H1 (cell line): ENCODE measurements at regions not wholly inside any gene's neighbourhood (a gene's known extent, or its start where the extent isn't known, plus 50 kb on each side); places are given as distances from the start of the nearest gene placed in this dataset.
"Not testable (repeated sequence)": the region's sequence is repeated elsewhere in the genome, so short reads cannot be mapped to it uniquely, and the experiment has no call there.

ENCODE experiments used
- CTCF ChIA-PET: fragments of 300-600 bp; sonication (Branson Sonifier 250); formaldehyde crosslinking; loops from one replicate; lab custom pipeline; 2021; ENCODE audit not compliant: partially characterized antibody; lab: Charles Lee
- POLR2A ChIA-PET: fragments of 300-600 bp; sonication (Branson Sonifier 250); formaldehyde crosslinking; loops from one replicate; lab custom pipeline; 2021; ENCODE audit warnings: inconsistent platforms; ENCODE audit not compliant: partially characterized antibody; lab: Charles Lee
- DNase-seq, 2 experiments: peaks; one replicate each; pipeline versions ENCODE4 v3.0.0 to v3.0.0-alpha.2; 2010 to 2022; ENCODE audit warnings: low spot score in 2 of 2, low read depth in 1 of 2, mixed read lengths in 1 of 2
- FAIRE-seq: peaks from 2 replicates; lab custom pipeline; 2011; peaks lifted over from hg19 to GRCh38; lab: Jason Lieb, UNC
- H2AFZ ChIP-seq: 2 replicates; pipeline ENCODE4 v1.8.1; 2012; ENCODE audit warnings: low read length, inconsistent platforms
- H2AK5ac ChIP-seq: 2 replicates; pipeline ENCODE4 v1.6.1; 2013; ENCODE audit warnings: low read depth, low read length
- H2BK120ac ChIP-seq: replicated peaks from 2 replicates; pipeline ENCODE3; 2013; ENCODE audit warnings: low read depth, low read length, inconsistent platforms
- H2BK12ac ChIP-seq: 2 replicates; pipeline ENCODE4 v1.6.1; 2013; ENCODE audit warnings: low read depth, low read length
- H2BK15ac ChIP-seq: 2 replicates; pipeline ENCODE4 v1.6.1; 2013; ENCODE audit warnings: low read length
- H2BK20ac ChIP-seq: 2 replicates; pipeline ENCODE4 v1.6.1; 2013; ENCODE audit warnings: low read length
- H2BK5ac ChIP-seq: 2 replicates; pipeline ENCODE4 v1.6.1; 2013; ENCODE audit warnings: low read depth, low read length
- H3K14ac ChIP-seq: 2 replicates; pipeline ENCODE4 v1.6.1; 2013; ENCODE audit warnings: inconsistent platforms; ENCODE audit not compliant: insufficient read length
- H3K18ac ChIP-seq: 2 replicates; pipeline ENCODE4 v1.6.1; 2013; ENCODE audit warnings: low read length; ENCODE audit errors: extremely low read depth
- H3K23ac ChIP-seq: 2 replicates; pipeline ENCODE4 v1.6.1; 2013; ENCODE audit warnings: inconsistent platforms; ENCODE audit not compliant: insufficient read length
- H3K23me2 ChIP-seq: 2 replicates; pipeline ENCODE4 v1.6.1; 2013; ENCODE audit warnings: low read depth, low read length
- H3K27ac ChIP-seq: 2 replicates; pipeline ENCODE4 v1.6.1; 2011; ENCODE audit warnings: low read depth, low read length, inconsistent platforms
- H3K27me3 ChIP-seq, 4 experiments: replicated peaks in 1 of 4; 1 replicate in 1 of 4; 2 replicates in 3 of 4; pipeline versions ENCODE4 v1.6.1 to v1.8.1; 2011 to 2013; ENCODE audit warnings: low read length in 3 of 4, mild to moderate bottlenecking in 3 of 4, inconsistent platforms in 2 of 4, mixed read lengths in 2 of 4, moderate library complexity in 1 of 4; ENCODE audit not compliant: control insufficient read depth in 3 of 4, insufficient read depth in 3 of 4; ENCODE audit errors: extremely low read depth in 1 of 4
- H3K36me3 ChIP-seq, 4 experiments: 2 replicates each; pipeline versions ENCODE4 v1.6.1 to v1.8.1; 2011 to 2013; ENCODE audit warnings: mild to moderate bottlenecking in 4 of 4, low read length in 3 of 4, moderate library complexity in 2 of 4, control low read depth in 1 of 4, inconsistent platforms in 1 of 4; ENCODE audit not compliant: insufficient read depth in 4 of 4, control insufficient read depth in 2 of 4
- H3K4ac ChIP-seq: replicated peaks from 2 replicates; pipeline ENCODE3; 2013; ENCODE audit warnings: low read length, low read depth, mixed read lengths, inconsistent platforms; ENCODE audit not compliant: insufficient read length
- H3K4me1 ChIP-seq, 4 experiments: replicated peaks in 1 of 4; 1 replicate in 1 of 4; 2 replicates in 3 of 4; pipeline versions ENCODE4 v1.6.1 to v1.8.1; 2011 to 2013; ENCODE audit warnings: low read length in 3 of 4, inconsistent platforms in 2 of 4, mixed read lengths in 1 of 4; ENCODE audit not compliant: insufficient read depth in 4 of 4, control insufficient read depth in 3 of 4
- H3K4me2 ChIP-seq, 2 experiments: 2 replicates each; pipeline versions ENCODE4 v1.6.1 to v1.8.1; 2011 to 2013; ENCODE audit warnings: low read depth in 2 of 2, low read length in 2 of 2, control low read depth in 1 of 2, inconsistent platforms in 1 of 2, mild to moderate bottlenecking in 1 of 2; ENCODE audit not compliant: insufficient read depth in 1 of 2
- H3K4me3 ChIP-seq, 4 experiments: fragments of 200-600, 300-600 bp in 1 of 4; sonication (generic), shearing (Covaris generic), sonication (Bioruptor Twin) in 1 of 4; 2 replicates each; pipeline versions ENCODE4 v1.5.1 to v1.8.1; 2011 to 2016; ENCODE audit warnings: low read length in 4 of 4, low read depth in 3 of 4, control low read depth in 2 of 4, inconsistent platforms in 2 of 4, mild to moderate bottlenecking in 2 of 4, mixed read lengths in 1 of 4, moderate library complexity in 1 of 4; ENCODE audit not compliant: insufficient read depth in 2 of 4; ENCODE audit errors: extremely low read depth in 1 of 4
- H3K56ac ChIP-seq: replicated peaks from 2 replicates; pipeline ENCODE3; 2013; ENCODE audit warnings: low read depth, mild to moderate bottlenecking, mixed read lengths, low read length, inconsistent platforms; ENCODE audit not compliant: insufficient read length
- H3K79me1 ChIP-seq: 2 replicates; pipeline ENCODE4 v1.6.1; 2013; ENCODE audit warnings: low read depth, low read length, control low read depth
- H3K79me2 ChIP-seq, 2 experiments: 2 replicates each; pipeline versions ENCODE4 v1.6.1 to v1.8.1; 2012 to 2013; ENCODE audit warnings: low read length in 2 of 2, mild to moderate bottlenecking in 2 of 2, inconsistent platforms in 1 of 2; ENCODE audit not compliant: insufficient read depth in 2 of 2, control insufficient read depth in 1 of 2
- H3K9ac ChIP-seq, 4 experiments: replicated peaks in 1 of 4; 1 replicate in 1 of 4; 2 replicates in 3 of 4; pipeline versions ENCODE4 v1.6.1 to v1.8.1; 2011 to 2013; ENCODE audit warnings: low read depth in 3 of 4, low read length in 3 of 4, control low read depth in 2 of 4, mild to moderate bottlenecking in 2 of 4, moderate library complexity in 2 of 4, inconsistent platforms in 1 of 4; ENCODE audit errors: extremely low read depth in 1 of 4
- H3K9me3 ChIP-seq, 2 experiments: 2 replicates each; pipeline versions ENCODE4 v1.6.1 to v1.8.1; 2012 to 2013; ENCODE audit warnings: mild to moderate bottlenecking in 2 of 2, moderate library complexity in 2 of 2, control low read depth in 1 of 2, inconsistent platforms in 1 of 2, low read depth in 1 of 2, low read length in 1 of 2, mixed read lengths in 1 of 2; ENCODE audit not compliant: insufficient read depth in 2 of 2
- H4K20me1 ChIP-seq, 2 experiments: replicated peaks in 1 of 2; 2 replicates each; pipeline versions ENCODE3 to v1.8.1; 2011 to 2013; ENCODE audit warnings: inconsistent platforms in 2 of 2, low read length in 2 of 2, mild to moderate bottlenecking in 1 of 2; ENCODE audit not compliant: insufficient read depth in 2 of 2, control insufficient read depth in 1 of 2
- H4K5ac ChIP-seq: 2 replicates; pipeline ENCODE4 v1.6.1; 2013; ENCODE audit warnings: low read length, low read depth, mixed read lengths, inconsistent platforms; ENCODE audit not compliant: insufficient read length
- H4K8ac ChIP-seq: 2 replicates; pipeline ENCODE4 v1.8.0; 2013; ENCODE audit warnings: mild to moderate bottlenecking, moderate library complexity, low read length, inconsistent platforms; ENCODE audit not compliant: insufficient read depth; ENCODE audit errors: extremely low read depth
- H4K91ac ChIP-seq: replicated peaks from 2 replicates; pipeline ENCODE3; 2013; ENCODE audit warnings: low read length, mixed read lengths, inconsistent platforms; ENCODE audit not compliant: insufficient read length
- POU5F1 ChIP-seq: IDR thresholded peaks from 2 replicates; pipeline ENCODE4 v1.6.1; 2011; ENCODE audit warnings: low read depth, mild to moderate bottlenecking, low read length, moderate library complexity
- RAD21 ChIP-seq, 2 experiments: IDR thresholded peaks in 1 of 2; conservative IDR thresholded peaks in 1 of 2; 2 replicates each; pipeline ENCODE4 v1.6.1; 2011; ENCODE audit warnings: low read depth in 2 of 2, low read length in 2 of 2, improper control_type of control experiment in 1 of 2, inconsistent platforms in 1 of 2, mild to moderate bottlenecking in 1 of 2, moderate library complexity in 1 of 2
- WGBS, 2 experiments: shearing (Covaris generic) in 1 of 2; methylation state at CpG; one replicate each; pipeline versions ENCODE4 v1.1.6 to v1.1.7; 2013 to 2015; ENCODE audit warnings: low lambda C conversion rate in 2 of 2, mixed read lengths in 2 of 2, inconsistent platforms in 1 of 2, low coverage in 1 of 2, missing lambda C conversion rate in 1 of 2; ENCODE audit not compliant: insufficient replicate concordance in 2 of 2, insufficient coverage in 1 of 2, insufficient read length in 1 of 2; ENCODE audit errors: extremely low coverage in 1 of 2, missing lambda C conversion rate in 1 of 2; 5-methylcytosine and 5-hydroxymethylcytosine counted together

DNA sequence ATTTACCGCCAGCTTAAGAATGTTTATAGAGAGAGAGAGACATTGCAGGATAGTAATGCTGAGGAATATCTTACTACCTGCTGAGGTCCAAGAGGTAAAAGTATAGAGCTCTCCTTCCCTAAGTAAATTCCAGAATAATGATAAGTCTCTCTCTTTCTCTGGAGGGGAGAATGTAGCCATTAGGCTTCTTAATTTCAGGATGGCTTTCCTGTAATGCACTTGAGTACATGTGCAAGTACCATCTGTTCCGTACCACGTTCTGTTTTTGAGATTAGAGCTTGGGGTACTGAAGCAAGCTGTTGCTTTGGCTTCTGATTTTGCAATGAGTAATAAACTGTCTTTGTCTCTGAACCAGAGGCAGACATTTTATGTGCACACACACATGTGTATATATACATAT is 1314.0 kb downstream of the JRKL start (continued):
- TF ChIP-seq RAD21 (IDR thresholded peaks at IDR 0.05 in 1 of 2, conservative IDR thresholded peaks at IDR 0.05 in 1 of 2; ENCODE audit: low read depth in 2 of 2, low read length in 2 of 2) (no peak), POU5F1 (no peak)

DNA sequence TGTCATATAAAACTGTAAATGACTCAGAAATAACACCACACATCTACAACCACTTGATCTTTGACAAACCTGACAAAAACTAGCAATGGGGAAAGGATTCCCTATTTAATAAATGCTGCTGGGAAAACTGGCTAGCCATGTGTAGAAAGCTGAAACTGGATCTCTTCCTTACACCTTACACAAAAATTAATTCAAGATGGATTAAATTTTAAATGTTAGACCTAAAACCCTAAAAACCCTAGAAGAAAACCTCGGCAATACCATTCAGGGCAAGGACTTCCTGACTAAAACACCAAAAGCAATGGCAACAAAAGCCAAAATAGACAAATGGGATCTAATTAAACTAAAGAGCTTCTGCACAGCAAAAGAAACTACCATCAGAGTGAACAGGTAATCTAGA is 1315.3 kb upstream of the CNTN5 start:
- H3K27ac ChIP-seq, H3K9me3 ChIP-seq, H3K4me3 ChIP-seq, H2AK5ac ChIP-seq, H2BK20ac ChIP-seq, H4K91ac ChIP-seq, H3K79me1 ChIP-seq, H3K56ac ChIP-seq, H3K18ac ChIP-seq, FAIRE-seq, H3K27me3 ChIP-seq, H4K20me1 ChIP-seq, H3K79me2 ChIP-seq, H3K14ac ChIP-seq, H2BK120ac ChIP-seq, H4K5ac ChIP-seq, H2BK5ac ChIP-seq, H2BK12ac ChIP-seq, H4K8ac ChIP-seq, DNase-seq, POLR2A ChIA-PET, H3K4me1 ChIP-seq, H3K36me3 ChIP-seq, H3K23me2 ChIP-seq, H2AFZ ChIP-seq, H2BK15ac ChIP-seq, CTCF ChIA-PET, H3K4ac ChIP-seq, H3K4me2 ChIP-seq, H3K9ac ChIP-seq, H3K23ac ChIP-seq: not testable (repeated sequence)
- WGBS, 2 experiments, result 100% methylated on average over 1 of the region's 1 CpG; no CpG with 5 or more reads in 1 of the 2 experiments
